Body of pancreas (tissue), 4 donors: ENCODE measurements at regions not wholly inside any gene's neighbourhood (a gene's known extent, or its start where the extent isn't known, plus 50 kb on each side); places are given as distances from the start of the nearest gene placed in this dataset.
A peak's percentile ranks its signal among the peaks of the same experiment; 100 is the strongest.

Source experiments
- ATAC-seq: fragments of 150-250 bp; one replicate; pipeline ENCODE4 v1.9.1; 2016
- DNase-seq, 4 donors: peaks; one replicate each; pipeline ENCODE4 v3.0.0-alpha.2; 2019
- H3K27ac ChIP-seq, 4 donors: fragments of 200-600 bp; sonication (generic); 1 replicate in 3 of 4; 2 replicates in 1 of 4; pipeline versions ENCODE4 v1.5.1 to v1.6.1; 2016 to 2019; ENCODE audit warnings: mild to moderate bottlenecking in 1 of 4, mixed read lengths in 1 of 4, moderate library complexity in 1 of 4
- H3K27me3 ChIP-seq, 2 donors: fragments of 200-600 bp; sonication (generic); one replicate each; pipeline ENCODE4 v1.6.0; 2016; ENCODE audit warnings: mild to moderate bottlenecking in 1 of 2
- H3K36me3 ChIP-seq, 2 donors: fragments of 200-600 bp; sonication (generic); replicated peaks in 1 of 2; 2 replicates each; pipeline ENCODE4 v1.5.1; 2016; ENCODE audit warnings: low read depth in 2 of 2; ENCODE audit not compliant: insufficient read depth in 1 of 2
- H3K4me1 ChIP-seq: fragments of 200-600 bp; sonication (generic); one replicate; pipeline ENCODE4 v1.6.0; 2016
- H3K4me3 ChIP-seq, 2 donors: fragments of 200-600 bp; sonication (generic); 1 replicate in 1 of 2; 2 replicates in 1 of 2; pipeline ENCODE4 v1.5.1; 2016 to 2019
- H3K9me3 ChIP-seq, 3 donors: fragments of 200-600 bp; sonication (generic); 1 replicate in 2 of 3; 2 replicates in 1 of 3; pipeline ENCODE4 v1.5.1; 2016
- CTCF ChIP-seq, 7 experiments: fragments of 450-650 bp in 4 of 7; fragments of 200-600 bp in 3 of 7; sonication (generic) in 3 of 7; IDR thresholded peaks; one replicate each; pipeline ENCODE4 v1.5.1; 2016 to 2019; ENCODE audit warnings: antibody characterized with exemption in 7 of 7
- POLR2A ChIP-seq, 3 donors: fragments of 450-650 bp; IDR thresholded peaks; one replicate each; pipeline ENCODE4 v1.6.1; 2016; ENCODE audit warnings: antibody characterized with exemption in 3 of 3, mild to moderate bottlenecking in 2 of 3
- WGBS, 2 donors: methylation state at CpG; one replicate each; pipeline ENCODE4 v1.1.5; 2017; 5-methylcytosine and 5-hydroxymethylcytosine counted together
- intact Hi-C: fragments of 100-400 bp; cut with DNase I; formaldehyde crosslinking; loops from one replicate; pipeline ENCODE4 v1.15.1; 2023

- WGBS, 2 donors: 75 to 85% methylated on average over 5 to 8 of the region's 8 CpGs
- no peaks in the 10 kb centered on the region for H3K4me1 ChIP-seq
- H3K4me3 ChIP-seq: no peak overlapping the region
- DNase-seq: peak in 3 of 4 donors; percentile 19 to 43 (median 22)
- no peaks in the 10 kb centered on the region for H3K9me3 ChIP-seq
- H3K36me3 ChIP-seq: no peaks in the 10 kb centered on the region
- H3K27ac ChIP-seq: no peak overlapping the region
- intact Hi-C loops: no loop called here
- no peaks in the 10 kb centered on the region for H3K27me3 ChIP-seq
- peak; percentile 45 for ATAC-seq
- no peak for TF ChIP-seq POLR2A (IDR thresholded peaks at IDR 0.05)
- TF ChIP-seq CTCF (IDR thresholded peaks at IDR 0.05): no peak
Measured at GRCh38 chr1:94746635-94747525, 73.3 kb upstream of the SLC44A3 start.

- Histone ChIP-seq H3K36me3 (no peaks in the 10 kb centered on the region), H3K9me3 (no peaks in the 10 kb centered on the region), H3K4me1 (no peaks in the 10 kb centered on the region), H3K27me3 (no peaks in the 10 kb centered on the region), H3K27ac (no peak overlapping the region), H3K4me3 (no peak overlapping the region)
- no peak for ATAC-seq
- peak in 3 of 4 donors; percentile 23 to 41 (median 25) for DNase-seq
- intact Hi-C loops: no loop called here
- TF ChIP-seq CTCF (IDR thresholded peaks at IDR 0.05) (no peak), POLR2A (IDR thresholded peaks at IDR 0.05) (no peak)
Measured at GRCh38 chr1:94745742-94746141, 74.4 kb upstream of the SLC44A3 start.

- Histone ChIP-seq H3K27ac (no peak overlapping the region), H3K4me1 (no peaks in the 10 kb centered on the region), H3K9me3 (no peaks in the 10 kb centered on the region), H3K27me3 (no peaks in the 10 kb centered on the region), H3K36me3 (no peaks in the 10 kb centered on the region), H3K4me3 (no peak overlapping the region)
- WGBS, 2 donors: 81 to 85% methylated on average over 1 of the region's 1 CpG
- intact Hi-C loops: no loop called here
- TF ChIP-seq CTCF (IDR thresholded peaks at IDR 0.05): no peak
- TF ChIP-seq POLR2A (IDR thresholded peaks at IDR 0.05): no peak
- ATAC-seq (no peak), DNase-seq (no peak)
Measured at GRCh38 chr1:94743862-94744261, 76.3 kb upstream of the SLC44A3 start.

- ATAC-seq (no peak), DNase-seq (no peak)
- 97 to 100% methylated on average over 2 of the region's 2 CpGs for whole genome bisulfite sequencing, 2 donors
- no peaks in the 10 kb centered on the region for H3K36me3 ChIP-seq
- no peaks in the 10 kb centered on the region for H3K27me3 ChIP-seq
- no peaks in the 10 kb centered on the region for H3K9me3 ChIP-seq
- H3K4me1 ChIP-seq: no peaks in the 10 kb centered on the region
- intact Hi-C loops: no loop called here
- no peak overlapping the region for H3K27ac ChIP-seq
- H3K4me3 ChIP-seq: no peak overlapping the region
- TF ChIP-seq CTCF (IDR thresholded peaks at IDR 0.05) (no peak), POLR2A (IDR thresholded peaks at IDR 0.05) (no peak)
Measured at GRCh38 chr1:94741996-94742395, 78.2 kb upstream of the SLC44A3 start.

- ATAC-seq (no peak), DNase-seq (no peak)
- Histone ChIP-seq H3K27me3 (no peaks in the 10 kb centered on the region), H3K4me1 (no peaks in the 10 kb centered on the region), H3K9me3 (no peaks in the 10 kb centered on the region), H3K36me3 (no peaks in the 10 kb centered on the region), H3K27ac (no peak overlapping the region), H3K4me3 (no peak overlapping the region)
- WGBS, 2 donors: 69 to 77% methylated on average over 2 of the region's 2 CpGs
- no peak for TF ChIP-seq CTCF (IDR thresholded peaks at IDR 0.05)
- TF ChIP-seq POLR2A (IDR thresholded peaks at IDR 0.05): no peak
- intact Hi-C loops: no loop called here
Measured at GRCh38 chr1:94741510-94741909, 78.6 kb upstream of the SLC44A3 start.
